NB4 (cell line): ENCODE measurements at regions not wholly inside any gene's neighbourhood (a gene's known extent, or its start where the extent isn't known, plus 50 kb on each side); places are given as distances from the start of the nearest gene placed in this dataset.

ENCODE experiments used
- DNase-seq: peaks from one replicate; pipeline ENCODE4 v3.0.0; 2010; ENCODE audit warnings: low read depth
- H3K4me3 ChIP-seq: one replicate; pipeline ENCODE4 v1.5.1; 2011; ENCODE audit warnings: mild to moderate bottlenecking, low read depth, low read length, moderate library complexity
- MYC ChIP-seq: IDR thresholded peaks from 2 replicates; pipeline ENCODE4 v1.6.1; 2011; ENCODE audit warnings: low read depth, low read length
- POLR2A ChIP-seq: IDR thresholded peaks from 2 replicates; pipeline ENCODE4 v1.6.1; 2011; ENCODE audit warnings: mild to moderate bottlenecking; ENCODE audit not compliant: insufficient read length; ENCODE audit errors: extremely low read depth
- TF ChIP-seq, protein P1 (sequence below): IDR thresholded peaks from 2 replicates; pipeline ENCODE4 v1.6.1; 2011; ENCODE audit warnings: low read depth, low read length
- TF ChIP-seq, protein P2 (sequence below): IDR thresholded peaks from one replicate; pipeline ENCODE4 v1.5.1; 2012; ENCODE audit warnings: low read depth, low read length

DNA sequence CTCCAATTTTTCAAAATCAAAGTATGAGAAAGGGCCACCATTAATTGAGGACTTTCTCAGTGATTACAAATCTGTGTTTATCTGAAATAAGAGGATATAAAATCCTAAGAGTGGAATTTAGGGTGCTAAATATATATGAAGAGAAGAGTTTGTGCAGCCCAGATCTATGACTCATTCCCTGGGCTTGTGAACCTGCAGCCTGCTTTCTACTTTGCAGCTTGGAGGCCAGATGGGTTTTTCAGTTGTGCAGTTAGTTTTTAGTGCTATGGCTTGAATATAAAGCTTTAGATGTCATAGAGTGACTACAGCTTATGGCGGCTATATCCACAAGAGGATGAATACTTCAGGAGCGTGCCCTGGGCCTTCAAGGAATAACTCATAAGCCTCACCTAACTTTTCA lies 1391.1 kb downstream of the FSTL5 start:
- TF ChIP-seq, protein P1, sequence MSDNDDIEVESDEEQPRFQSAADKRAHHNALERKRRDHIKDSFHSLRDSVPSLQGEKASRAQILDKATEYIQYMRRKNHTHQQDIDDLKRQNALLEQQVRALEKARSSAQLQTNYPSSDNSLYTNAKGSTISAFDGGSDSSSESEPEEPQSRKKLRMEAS = no peak
- no peak for TF ChIP-seq MYC
- TF ChIP-seq, protein P2, sequence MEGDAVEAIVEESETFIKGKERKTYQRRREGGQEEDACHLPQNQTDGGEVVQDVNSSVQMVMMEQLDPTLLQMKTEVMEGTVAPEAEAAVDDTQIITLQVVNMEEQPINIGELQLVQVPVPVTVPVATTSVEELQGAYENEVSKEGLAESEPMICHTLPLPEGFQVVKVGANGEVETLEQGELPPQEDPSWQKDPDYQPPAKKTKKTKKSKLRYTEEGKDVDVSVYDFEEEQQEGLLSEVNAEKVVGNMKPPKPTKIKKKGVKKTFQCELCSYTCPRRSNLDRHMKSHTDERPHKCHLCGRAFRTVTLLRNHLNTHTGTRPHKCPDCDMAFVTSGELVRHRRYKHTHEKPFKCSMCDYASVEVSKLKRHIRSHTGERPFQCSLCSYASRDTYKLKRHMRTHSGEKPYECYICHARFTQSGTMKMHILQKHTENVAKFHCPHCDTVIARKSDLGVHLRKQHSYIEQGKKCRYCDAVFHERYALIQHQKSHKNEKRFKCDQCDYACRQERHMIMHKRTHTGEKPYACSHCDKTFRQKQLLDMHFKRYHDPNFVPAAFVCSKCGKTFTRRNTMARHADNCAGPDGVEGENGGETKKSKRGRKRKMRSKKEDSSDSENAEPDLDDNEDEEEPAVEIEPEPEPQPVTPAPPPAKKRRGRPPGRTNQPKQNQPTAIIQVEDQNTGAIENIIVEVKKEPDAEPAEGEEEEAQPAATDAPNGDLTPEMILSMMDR = no peak
- TF ChIP-seq POLR2A = no peak
- H3K4me3 ChIP-seq = no peak overlapping the region

GRCh38 chr4:160795216-160795615 lies 1368.6 kb downstream of the FSTL5 start:
- H3K4me3 ChIP-seq = no peak overlapping the region
- DNase-seq = no peak
- TF ChIP-seq, protein P2 = no peak
- TF ChIP-seq, protein P1 = no peak
- no peak for TF ChIP-seq POLR2A
- TF ChIP-seq MYC = no peak

More for the DNA sequence above, 1391.1 kb downstream of the FSTL5 start:
- no peak for DNase-seq

DNA sequence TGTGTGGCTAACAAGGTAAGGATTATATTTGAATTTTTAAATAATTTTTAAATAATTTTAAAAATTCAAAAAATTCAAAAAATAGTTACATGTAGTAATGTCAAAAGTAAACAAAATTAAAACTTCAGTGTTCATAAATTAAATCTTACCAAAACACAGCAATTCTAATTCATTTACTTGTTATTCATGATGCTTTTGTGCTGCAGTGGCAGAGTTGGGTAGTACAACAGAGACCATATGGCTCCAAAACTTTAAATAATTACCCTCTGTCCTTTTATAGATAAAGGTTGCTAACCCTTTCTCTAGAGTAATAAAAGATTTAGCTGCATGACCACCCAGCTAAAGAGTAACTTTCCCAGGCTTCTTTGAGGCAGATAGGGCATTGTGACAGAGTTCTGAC lies 1355.6 kb downstream of the FSTL5 start:
- no peak overlapping the region for H3K4me3 ChIP-seq
- DNase-seq = no peak
- TF ChIP-seq POLR2A (no peak), MYC (no peak)
- TF ChIP-seq, protein P1 = no peak
- TF ChIP-seq, protein P2 = no peak

DNA sequence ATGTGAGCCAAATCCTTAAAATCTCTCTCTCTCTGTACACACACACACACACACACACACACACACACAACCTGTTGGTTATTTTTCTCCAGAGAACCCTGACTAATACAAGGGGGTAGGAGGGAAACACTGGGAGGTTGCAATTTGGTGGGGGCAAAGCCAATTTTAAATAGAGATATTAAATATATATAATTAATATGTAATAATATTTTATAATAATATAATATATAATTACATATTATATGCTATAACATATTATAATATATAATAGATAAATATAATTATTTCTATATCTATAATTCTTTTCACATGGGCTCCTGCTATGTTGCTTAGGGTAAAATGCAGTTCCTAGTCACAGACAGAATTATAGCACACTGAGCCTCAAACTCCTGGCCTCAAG lies 1354.2 kb downstream of the FSTL5 start:
- TF ChIP-seq, protein P1 = no peak
- TF ChIP-seq, protein P2 = no peak
- TF ChIP-seq MYC (no peak), POLR2A (no peak)
- DNase-seq = no peak
- H3K4me3 ChIP-seq = no peak overlapping the region

DNA sequence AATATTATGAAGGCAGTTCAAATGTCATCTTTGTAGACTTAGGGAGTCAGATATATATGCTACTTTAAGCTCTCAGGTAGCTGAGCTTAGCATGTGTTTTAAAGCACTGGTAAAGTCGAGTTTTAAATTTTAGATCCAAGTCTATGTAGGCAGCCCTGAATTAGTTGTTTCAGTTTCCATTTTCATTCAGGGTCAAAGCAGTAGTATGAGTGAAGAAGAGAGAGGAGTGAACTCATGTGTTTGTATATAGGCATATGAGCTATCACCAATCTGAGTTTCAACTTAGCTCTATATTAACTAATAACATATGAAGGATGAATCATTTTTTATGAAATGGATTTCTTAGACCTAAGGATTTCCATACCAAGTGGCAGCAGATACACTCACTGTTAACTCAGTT lies 1353.4 kb downstream of the FSTL5 start:
- no peak for DNase-seq
- no peak overlapping the region for H3K4me3 ChIP-seq
- TF ChIP-seq, protein P2 = no peak
- TF ChIP-seq MYC (no peak), POLR2A (no peak)
- TF ChIP-seq, protein P1 = no peak

DNA sequence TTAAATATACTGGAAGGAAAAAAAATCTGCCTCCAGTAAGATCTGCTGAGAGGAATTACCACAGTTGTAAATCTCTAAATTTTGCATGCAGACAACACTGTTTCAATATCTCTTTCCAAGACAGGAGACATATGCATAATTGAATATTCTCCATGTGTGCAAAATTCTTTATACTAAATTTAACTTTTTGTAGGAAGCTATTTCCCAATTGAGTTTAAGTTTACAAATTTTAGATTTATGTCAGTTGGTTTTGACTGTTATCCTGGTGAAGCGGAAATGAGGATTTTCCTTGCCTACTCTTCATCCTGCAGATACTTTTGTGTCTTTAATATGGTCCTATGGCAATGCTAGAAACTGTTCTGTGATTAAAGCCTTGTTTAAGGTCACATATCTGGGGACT lies 1352.9 kb downstream of the FSTL5 start:
- H3K4me3 ChIP-seq = no peak overlapping the region
- no peak for DNase-seq
- TF ChIP-seq, protein P1 = no peak
- TF ChIP-seq MYC = no peak
- TF ChIP-seq POLR2A = no peak
- TF ChIP-seq, protein P2 = no peak
